ENCODE measurements at regions not wholly inside any gene's neighbourhood (a gene's known extent, or its start where the extent isn't known, plus 50 kb on each side); places are given as distances from the start of the nearest gene placed in this dataset.

DNA sequence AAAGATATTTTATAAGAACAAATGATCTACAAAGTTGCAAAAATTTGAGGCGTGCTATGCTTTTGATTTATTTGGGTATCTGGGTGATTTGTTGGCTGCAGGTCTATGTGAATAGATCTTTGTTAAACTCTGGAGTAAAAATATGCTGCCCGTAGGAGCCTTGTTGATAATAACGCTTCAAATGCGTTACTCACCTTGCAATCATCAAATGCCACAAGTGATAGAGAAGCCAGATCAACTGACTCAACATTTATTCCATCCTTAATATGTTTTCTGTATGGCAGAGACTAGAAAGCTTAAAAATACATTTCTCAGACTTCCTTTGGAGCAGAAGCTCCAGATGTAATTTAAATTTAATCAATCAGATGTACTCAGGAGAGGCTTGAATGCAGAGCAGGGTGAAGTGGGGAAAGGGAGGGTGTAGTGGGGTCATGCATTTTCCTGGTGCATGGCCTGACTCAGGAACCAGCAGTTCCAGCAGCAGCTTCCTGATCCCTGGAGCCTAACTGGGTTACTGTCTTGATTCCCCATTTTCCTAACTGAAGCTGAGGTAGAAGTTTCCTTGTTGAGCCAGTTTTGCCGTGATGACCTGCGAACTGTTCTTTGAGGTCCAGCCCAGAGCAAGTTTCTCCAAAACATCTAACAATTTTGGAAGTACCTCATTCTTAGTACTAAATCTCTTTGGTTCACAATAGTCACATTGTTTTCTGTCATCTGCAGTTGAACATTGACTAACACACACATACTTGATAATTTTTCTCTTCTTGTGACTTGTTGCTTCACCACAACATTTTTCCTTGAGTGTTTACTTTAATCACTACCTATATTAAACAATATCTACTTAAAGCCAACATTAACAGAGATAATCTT lies 284.7 kb upstream of the CWC22 start:
- no peak for TF ChIP-seq POLR2A (IDR thresholded peaks at IDR 0.05; ENCODE audit: low read depth, low read length)
- TF ChIP-seq TAF1 (IDR thresholded peaks at IDR 0.05; ENCODE audit: borderline replicate concordance, low read depth, low read length) = no peak
- TF ChIP-seq POLR2AphosphoS5 (IDR thresholded peaks at IDR 0.05; ENCODE audit: low read depth, low read length) = no peak
- FAIRE-seq = no peak
- DNase-seq (ENCODE audit: insufficient read length) = no peak

GRCh38 chr2:180291060-180291459 lies 284.0 kb upstream of the CWC22 start:
- FAIRE-seq = no peak
- no peak for TF ChIP-seq POLR2AphosphoS5 (IDR thresholded peaks at IDR 0.05; ENCODE audit: low read depth, low read length)
- no peak for DNase-seq (ENCODE audit: insufficient read length)

GRCh38 chr2:180289627-180290026 lies 282.5 kb upstream of the CWC22 start:
- FAIRE-seq (no peak), DNase-seq (ENCODE audit: insufficient read length) (no peak)
- no peak for TF ChIP-seq POLR2A (IDR thresholded peaks at IDR 0.05; ENCODE audit: low read depth, low read length)
- no peak for TF ChIP-seq TAF1 (IDR thresholded peaks at IDR 0.05; ENCODE audit: borderline replicate concordance, low read depth, low read length)
- no peak for TF ChIP-seq POLR2AphosphoS5 (IDR thresholded peaks at IDR 0.05; ENCODE audit: low read depth, low read length)

DNA sequence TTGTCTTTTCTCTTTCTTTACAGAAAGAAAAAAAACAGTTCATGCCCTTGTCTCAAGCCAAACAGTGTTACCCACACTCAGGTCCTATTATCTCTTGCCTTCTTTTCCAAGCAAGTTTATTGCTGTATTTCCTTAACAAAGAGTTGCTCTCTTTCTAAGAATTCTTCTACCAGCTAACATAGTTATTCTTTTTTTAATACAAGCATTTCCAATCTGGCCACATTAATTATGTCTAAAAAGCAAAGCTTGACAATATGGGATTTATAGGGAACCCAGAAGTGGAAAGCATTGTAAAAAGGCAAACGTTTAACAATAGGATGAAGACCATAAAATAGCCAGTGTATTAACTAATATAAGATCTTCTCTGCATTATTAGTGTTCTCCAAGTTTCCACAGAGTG lies 272.5 kb upstream of the CWC22 start:
- no peak for FAIRE-seq
- no peak for DNase-seq (ENCODE audit: insufficient read length)
- no peak for TF ChIP-seq POLR2A (IDR thresholded peaks at IDR 0.05; ENCODE audit: low read depth, low read length)
- no peak for TF ChIP-seq TAF1 (IDR thresholded peaks at IDR 0.05; ENCODE audit: borderline replicate concordance, low read depth, low read length)
- no peak for TF ChIP-seq POLR2AphosphoS5 (IDR thresholded peaks at IDR 0.05; ENCODE audit: low read depth, low read length)

GRCh38 chr2:180276733-180277132 lies 269.6 kb upstream of the CWC22 start:
- DNase-seq (ENCODE audit: insufficient read length) (no peak), FAIRE-seq (no peak)
- no peak for TF ChIP-seq POLR2AphosphoS5 (IDR thresholded peaks at IDR 0.05; ENCODE audit: low read depth, low read length)
- TF ChIP-seq TAF1 (IDR thresholded peaks at IDR 0.05; ENCODE audit: borderline replicate concordance, low read depth, low read length) = no peak
- no peak for TF ChIP-seq POLR2A (IDR thresholded peaks at IDR 0.05; ENCODE audit: low read depth, low read length)

DNA sequence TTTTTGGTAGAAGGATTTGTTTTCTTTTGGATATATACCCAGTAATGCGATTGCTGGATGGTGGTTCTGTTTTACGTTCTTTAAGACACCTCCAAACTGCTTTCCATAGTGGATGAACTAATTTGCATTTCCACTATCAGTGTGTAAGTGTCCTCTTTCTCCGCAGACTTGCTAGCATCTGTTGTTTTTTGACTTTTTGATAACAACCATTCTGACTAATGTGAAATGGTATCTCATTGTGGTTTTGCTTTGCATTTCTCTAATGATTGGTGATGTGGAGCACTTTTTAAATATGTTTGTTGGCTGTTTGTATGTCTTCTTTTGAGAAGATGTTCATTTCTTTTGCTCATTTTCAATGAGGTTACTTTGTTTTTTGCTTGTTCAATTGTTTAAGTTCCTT lies 260.9 kb upstream of the CWC22 start:
- no peak for TF ChIP-seq POLR2A (IDR thresholded peaks at IDR 0.05; ENCODE audit: low read depth, low read length)
- no peak for TF ChIP-seq TAF1 (IDR thresholded peaks at IDR 0.05; ENCODE audit: borderline replicate concordance, low read depth, low read length)
- no peak for TF ChIP-seq POLR2AphosphoS5 (IDR thresholded peaks at IDR 0.05; ENCODE audit: low read depth, low read length)
- FAIRE-seq = no peak
- no peak for DNase-seq (ENCODE audit: insufficient read length)

GRCh38 chr2:180261976-180262375 lies 254.9 kb upstream of the CWC22 start:
- TF ChIP-seq TAF1 (IDR thresholded peaks at IDR 0.05; ENCODE audit: borderline replicate concordance, low read depth, low read length) (no peak), POLR2A (IDR thresholded peaks at IDR 0.05; ENCODE audit: low read depth, low read length) (no peak), POLR2AphosphoS5 (IDR thresholded peaks at IDR 0.05; ENCODE audit: low read depth, low read length) (no peak)
- FAIRE-seq = no peak

GRCh38 chr2:180258579-180258978 lies 251.5 kb upstream of the CWC22 start:
- no peak for DNase-seq (ENCODE audit: insufficient read length)
- no peak for TF ChIP-seq POLR2AphosphoS5 (IDR thresholded peaks at IDR 0.05; ENCODE audit: low read depth, low read length)
- TF ChIP-seq POLR2A (IDR thresholded peaks at IDR 0.05; ENCODE audit: low read depth, low read length) = no peak
- no peak for TF ChIP-seq TAF1 (IDR thresholded peaks at IDR 0.05; ENCODE audit: borderline replicate concordance, low read depth, low read length)
- FAIRE-seq = no peak

More at GRCh38 chr2:180261976-180262375, 254.9 kb upstream of the CWC22 start:
- DNase-seq (ENCODE audit: insufficient read length) = no peak

DNA sequence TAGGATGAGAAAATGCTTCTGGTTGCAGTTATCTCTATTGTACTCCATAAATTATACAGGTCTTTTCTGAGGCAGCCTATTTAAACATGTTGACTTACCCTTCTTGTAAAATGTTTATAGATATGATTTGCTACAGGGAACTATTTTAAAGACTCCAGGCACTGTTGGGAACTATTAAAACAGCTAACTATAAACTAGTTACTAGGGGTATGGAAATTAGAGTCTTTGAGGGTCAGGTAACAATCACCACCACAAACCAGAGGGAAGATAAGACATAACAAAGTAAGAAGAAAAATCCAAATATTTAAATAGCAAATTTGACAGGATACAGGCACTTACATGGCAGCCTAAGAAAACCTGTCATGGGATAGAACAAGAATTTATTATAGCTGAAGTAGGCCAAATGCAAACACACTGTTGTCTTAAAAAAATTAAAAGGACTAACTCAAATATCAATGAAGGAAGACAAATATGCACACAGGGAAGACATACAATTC lies 251.0 kb upstream of the CWC22 start:
- no peak for FAIRE-seq
- TF ChIP-seq POLR2A (IDR thresholded peaks at IDR 0.05; ENCODE audit: low read depth, low read length) = no peak
- TF ChIP-seq TAF1 (IDR thresholded peaks at IDR 0.05; ENCODE audit: borderline replicate concordance, low read depth, low read length) = no peak
- no peak for TF ChIP-seq POLR2AphosphoS5 (IDR thresholded peaks at IDR 0.05; ENCODE audit: low read depth, low read length)
- no peak for DNase-seq (ENCODE audit: insufficient read length)

- TF ChIP-seq TAF1 (IDR thresholded peaks at IDR 0.05; ENCODE audit: borderline replicate concordance, low read depth, low read length) (no peak), POLR2A (IDR thresholded peaks at IDR 0.05; ENCODE audit: low read depth, low read length) (no peak), POLR2AphosphoS5 (IDR thresholded peaks at IDR 0.05; ENCODE audit: low read depth, low read length) (no peak)
- no peak for DNase-seq (ENCODE audit: insufficient read length)
- no peak for FAIRE-seq
These were observed 250.2 kb upstream of the CWC22 start for GRCh38 chr2:180257247-180257646.

GRCh38 chr2:180255981-180256380 lies 248.9 kb upstream of the CWC22 start:
- DNase-seq (ENCODE audit: insufficient read length) (no peak), FAIRE-seq (no peak)
- TF ChIP-seq POLR2A (IDR thresholded peaks at IDR 0.05; ENCODE audit: low read depth, low read length) (no peak), TAF1 (IDR thresholded peaks at IDR 0.05; ENCODE audit: borderline replicate concordance, low read depth, low read length) (no peak), POLR2AphosphoS5 (IDR thresholded peaks at IDR 0.05; ENCODE audit: low read depth, low read length) (no peak)

- no peak for FAIRE-seq
- no peak for DNase-seq (ENCODE audit: insufficient read length)
- TF ChIP-seq POLR2AphosphoS5 (IDR thresholded peaks at IDR 0.05; ENCODE audit: low read depth, low read length) (no peak), POLR2A (IDR thresholded peaks at IDR 0.05; ENCODE audit: low read depth, low read length) (no peak), TAF1 (IDR thresholded peaks at IDR 0.05; ENCODE audit: borderline replicate concordance, low read depth, low read length) (no peak)
These were observed 247.8 kb upstream of the CWC22 start for GRCh38 chr2:180254872-180255271.
